ENCODE measurements at regions not wholly inside any gene's neighbourhood (a gene's known extent, or its start where the extent isn't known, plus 50 kb on each side); places are given as distances from the start of the nearest gene placed in this dataset.
"Not testable (repeated sequence)": the region's sequence is repeated elsewhere in the genome, so short reads cannot be mapped to it uniquely, and the experiment has no call there.

DNA sequence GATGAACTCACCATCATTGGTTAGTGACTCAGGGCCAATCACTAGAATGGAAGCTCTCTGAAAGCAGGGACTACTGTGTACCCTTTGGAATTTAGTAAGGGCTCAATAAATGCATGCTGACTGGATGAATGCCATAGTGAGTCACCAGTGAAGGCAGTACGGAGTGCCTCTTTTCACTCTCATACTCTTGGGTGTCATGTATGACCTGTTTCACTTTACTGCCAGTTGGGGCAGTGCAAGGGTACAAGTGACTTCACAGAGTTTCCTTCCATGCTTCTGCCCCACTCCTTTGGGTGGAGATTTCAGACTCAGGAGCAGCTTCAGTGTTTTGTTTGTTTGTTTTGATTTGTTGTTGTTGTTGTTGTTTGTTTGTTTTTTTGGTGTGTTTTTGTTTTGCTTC, 57.7 kb downstream of the SOX3 start:
- no peak for TF ChIP-seq ZNF274 (IDR thresholded peaks at IDR 0.05; ENCODE audit: low read depth, low read length)
- no peak overlapping the region for H3K4me3 ChIP-seq (ENCODE audit: low read length)

GRCh38 chrX:140440876-140441275, 64.0 kb downstream of the SOX3 start:
- TF ChIP-seq ZNF274 (IDR thresholded peaks at IDR 0.05; ENCODE audit: low read depth, low read length): no peak
- no peak overlapping the region for H3K4me3 ChIP-seq (ENCODE audit: low read length)

DNA sequence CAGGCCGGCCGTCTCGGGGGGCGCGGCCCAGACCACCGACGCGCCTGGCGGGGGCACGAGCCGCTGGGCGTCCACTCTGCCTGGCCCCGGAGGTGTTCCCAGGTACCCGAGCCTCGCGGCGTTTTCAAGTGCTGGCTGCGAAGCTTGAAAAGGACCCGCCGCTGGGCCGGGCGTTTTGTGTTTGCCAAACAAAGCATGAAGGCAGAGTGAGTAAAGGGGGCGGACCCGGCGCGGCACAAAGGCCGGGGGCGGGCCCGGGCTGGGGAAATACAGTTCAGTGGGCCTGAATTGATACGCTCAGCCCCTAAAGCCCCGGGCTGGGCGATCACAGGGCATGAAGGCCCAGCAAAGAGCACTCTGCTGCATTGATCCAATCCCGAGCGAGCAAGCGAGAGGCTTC, 65.4 kb downstream of the SOX3 start:
- H3K4me3 ChIP-seq (ENCODE audit: low read length): no peak overlapping the region
- TF ChIP-seq ZNF274 (IDR thresholded peaks at IDR 0.05; ENCODE audit: low read depth, low read length): no peak

DNA sequence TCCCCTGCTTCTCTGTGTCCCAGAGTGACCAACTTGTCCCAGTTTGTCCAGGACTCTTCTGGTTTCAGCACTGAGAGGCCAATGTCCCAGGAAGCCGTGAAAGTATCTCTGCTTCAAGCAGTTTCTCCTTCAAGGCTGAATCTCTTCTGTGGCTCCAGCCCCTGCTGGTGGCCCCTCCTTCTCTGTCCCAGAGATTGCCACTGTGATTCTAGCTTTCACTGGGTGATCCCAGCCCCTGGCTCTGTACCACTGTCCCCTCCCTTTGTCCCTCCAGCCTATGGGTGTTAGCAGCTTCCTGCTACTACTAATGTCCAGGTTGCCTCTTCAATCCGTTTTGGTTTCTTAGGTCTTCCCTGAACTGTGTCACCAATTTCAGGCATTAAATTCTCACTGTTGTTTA, 70.5 kb downstream of the SOX3 start:
- no peak overlapping the region for H3K4me3 ChIP-seq (ENCODE audit: low read length)
- no peak for TF ChIP-seq ZNF274 (IDR thresholded peaks at IDR 0.05; ENCODE audit: low read depth, low read length)

DNA sequence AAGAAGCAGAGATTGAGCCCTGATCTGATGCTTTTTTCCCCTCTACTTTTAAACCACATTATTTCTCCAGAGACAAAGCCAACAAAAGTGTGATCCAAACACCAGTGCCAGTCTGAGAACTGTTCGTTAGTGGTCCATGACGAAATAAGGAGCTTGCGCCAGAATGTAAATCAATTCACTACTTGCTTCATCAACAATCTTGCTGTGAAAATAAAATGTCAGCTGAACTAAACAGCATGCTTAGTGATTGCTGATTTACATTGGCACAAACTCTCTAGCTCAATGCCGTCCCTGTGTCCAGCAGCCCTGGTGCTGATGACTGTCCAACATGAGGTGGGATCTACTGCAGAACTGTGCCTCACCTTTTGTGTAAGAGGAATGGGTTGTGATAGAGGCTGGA, 71.3 kb downstream of the SOX3 start:
- no peak for TF ChIP-seq ZNF274 (IDR thresholded peaks at IDR 0.05; ENCODE audit: low read depth, low read length)
- no peak overlapping the region for H3K4me3 ChIP-seq (ENCODE audit: low read length)

DNA sequence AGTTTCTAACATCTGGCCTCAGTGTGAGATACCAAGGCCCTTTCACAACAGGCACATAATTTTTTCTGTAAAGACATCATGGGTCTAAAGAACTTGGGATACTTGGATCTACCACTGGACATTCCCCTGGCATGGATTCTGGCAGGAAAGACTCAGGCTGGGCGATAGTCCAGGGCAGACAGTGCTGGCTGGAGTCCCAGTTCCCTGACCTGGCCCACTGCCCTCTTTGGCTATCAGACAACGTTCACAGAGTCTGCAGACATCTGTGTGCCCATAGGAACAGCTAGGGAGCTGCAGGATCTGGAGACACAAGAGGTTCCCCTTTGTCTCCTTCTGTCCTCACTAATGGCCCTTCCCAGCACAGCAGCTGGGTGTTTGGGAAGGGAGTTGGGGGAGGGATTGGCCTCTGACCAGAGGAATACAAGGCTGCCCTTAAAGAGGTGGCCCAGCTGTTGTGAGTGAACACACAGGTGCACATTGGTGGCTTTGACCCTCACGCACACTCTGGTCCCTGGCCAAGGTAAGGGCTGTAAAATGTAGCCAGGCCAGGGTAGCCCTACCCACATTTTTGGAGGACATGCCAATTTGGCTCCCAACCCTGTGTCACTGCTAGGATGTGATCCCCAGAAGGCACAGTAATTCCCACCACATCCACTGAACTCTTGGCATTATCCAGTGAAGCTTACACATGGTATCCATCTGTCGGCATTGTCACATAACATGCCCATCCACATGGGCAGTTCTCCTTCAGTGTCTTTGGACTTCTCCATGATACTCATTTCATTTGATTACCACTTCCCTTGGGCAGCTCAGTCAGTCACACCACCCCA, 72.3 kb downstream of the SOX3 start:
- no peak overlapping the region for H3K4me3 ChIP-seq (ENCODE audit: low read length)
- TF ChIP-seq ZNF274 (IDR thresholded peaks at IDR 0.05; ENCODE audit: low read depth, low read length): no peak

- no peak for TF ChIP-seq ZNF274 (IDR thresholded peaks at IDR 0.05; ENCODE audit: low read depth, low read length)
- H3K4me3 ChIP-seq (ENCODE audit: low read length): no peak overlapping the region
These were observed 73.3 kb downstream of the SOX3 start for GRCh38 chrX:140431521-140431920.

DNA sequence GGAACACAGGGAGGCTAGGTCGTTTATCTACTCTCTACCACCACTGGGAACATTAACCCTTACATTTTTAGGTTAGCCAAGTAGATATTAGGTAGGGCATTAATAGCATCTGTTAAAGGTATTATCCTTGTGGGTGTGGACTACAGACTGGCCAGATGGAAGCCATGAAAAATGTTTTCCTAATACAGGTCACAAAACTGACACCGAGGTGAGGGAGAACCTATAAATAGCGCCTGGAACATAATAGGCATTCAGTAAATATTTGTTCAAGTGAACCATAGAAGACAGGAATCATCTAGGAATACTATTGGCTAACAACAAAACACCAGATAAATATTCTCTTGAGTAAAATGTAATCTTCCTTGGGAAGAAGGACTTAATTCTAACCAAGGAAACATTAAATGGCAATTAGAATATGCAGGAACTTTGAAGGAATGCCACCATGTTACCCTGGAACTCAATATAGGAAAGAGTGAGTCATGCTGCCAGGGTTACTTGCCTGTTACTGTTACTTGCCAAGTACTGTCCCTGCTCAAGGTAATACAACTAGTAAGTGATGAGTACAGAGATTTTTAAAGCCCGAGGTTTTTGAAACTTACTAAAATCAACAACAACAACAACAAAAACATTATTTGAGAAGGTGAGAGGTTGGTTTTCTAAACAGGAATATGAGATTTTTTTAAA, 79.0 kb downstream of the SOX3 start:
- no peak for TF ChIP-seq ZNF274 (IDR thresholded peaks at IDR 0.05; ENCODE audit: low read depth, low read length)
- H3K4me3 ChIP-seq (ENCODE audit: low read length): no peak overlapping the region

GRCh38 chrX:140422501-140422900, 82.4 kb downstream of the SOX3 start:
- H3K4me3 ChIP-seq (ENCODE audit: low read length): no peak overlapping the region
- TF ChIP-seq ZNF274 (IDR thresholded peaks at IDR 0.05; ENCODE audit: low read depth, low read length): no peak

GRCh38 chrX:140402131-140402530, 102.7 kb downstream of the SOX3 start:
- H3K4me3 ChIP-seq (ENCODE audit: low read length): not testable (repeated sequence)

DNA sequence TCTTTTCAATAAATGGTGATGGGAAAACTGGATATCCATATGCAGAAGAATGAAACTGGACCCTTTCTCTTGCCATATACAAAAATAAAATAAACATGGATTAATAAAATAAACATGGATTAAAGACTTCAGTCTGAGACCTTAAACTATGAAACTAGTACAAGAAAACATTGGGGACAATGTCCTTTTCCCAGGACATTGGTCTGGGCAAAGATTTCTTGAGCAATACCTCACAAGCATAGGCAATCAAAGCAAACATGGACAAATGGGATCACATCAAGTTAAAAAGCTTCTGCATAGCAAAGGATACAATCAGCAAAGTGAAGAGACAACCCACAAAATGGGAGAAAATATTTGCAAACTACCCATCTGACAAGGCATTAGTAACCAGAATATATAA, 108.5 kb downstream of the SOX3 start:
- not testable (repeated sequence) for H3K4me3 ChIP-seq (ENCODE audit: low read length)

DNA sequence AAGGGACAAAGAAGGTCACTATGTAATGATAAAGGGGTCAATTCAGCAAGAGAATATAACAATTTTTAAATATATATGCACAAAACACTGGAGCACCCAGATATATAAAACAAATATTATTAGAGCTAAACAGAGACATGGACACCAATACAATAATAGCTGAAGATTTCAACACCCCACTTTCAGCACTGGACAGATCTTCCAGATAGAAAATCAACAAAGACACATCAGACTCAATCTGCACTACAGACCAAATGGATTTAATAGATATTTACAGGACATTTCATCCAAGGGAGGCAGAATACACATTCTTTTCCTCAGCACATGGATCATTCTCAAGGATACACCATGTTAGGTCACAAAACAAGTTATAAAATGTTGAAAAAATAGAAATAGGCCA, 111.4 kb downstream of the SOX3 start:
- TF ChIP-seq ZNF274 (IDR thresholded peaks at IDR 0.05; ENCODE audit: low read depth, low read length): no peak
- no peak overlapping the region for H3K4me3 ChIP-seq (ENCODE audit: low read length)

DNA sequence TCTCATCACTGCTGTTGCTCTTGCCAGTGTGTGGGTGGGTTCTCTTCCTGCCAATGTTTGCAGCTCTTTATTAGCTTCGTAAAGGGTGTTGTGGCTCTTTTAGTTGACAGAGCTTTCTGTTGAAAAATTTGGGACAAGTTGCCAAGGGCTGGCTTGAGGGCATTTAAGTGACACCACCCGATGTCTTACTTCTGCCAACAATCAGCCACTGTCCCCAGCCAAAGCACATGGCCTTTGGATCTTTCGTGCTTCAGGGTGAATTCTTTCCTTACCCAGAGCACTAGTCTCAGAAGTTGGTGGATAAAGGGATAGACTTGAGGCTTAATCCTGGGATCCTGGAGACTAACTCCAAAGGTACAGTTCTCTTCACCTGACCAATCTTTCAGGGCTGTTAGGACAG, 113.6 kb downstream of the SOX3 start:
- no peak for TF ChIP-seq ZNF274 (IDR thresholded peaks at IDR 0.05; ENCODE audit: low read depth, low read length)
- no peak overlapping the region for H3K4me3 ChIP-seq (ENCODE audit: low read length)

DNA sequence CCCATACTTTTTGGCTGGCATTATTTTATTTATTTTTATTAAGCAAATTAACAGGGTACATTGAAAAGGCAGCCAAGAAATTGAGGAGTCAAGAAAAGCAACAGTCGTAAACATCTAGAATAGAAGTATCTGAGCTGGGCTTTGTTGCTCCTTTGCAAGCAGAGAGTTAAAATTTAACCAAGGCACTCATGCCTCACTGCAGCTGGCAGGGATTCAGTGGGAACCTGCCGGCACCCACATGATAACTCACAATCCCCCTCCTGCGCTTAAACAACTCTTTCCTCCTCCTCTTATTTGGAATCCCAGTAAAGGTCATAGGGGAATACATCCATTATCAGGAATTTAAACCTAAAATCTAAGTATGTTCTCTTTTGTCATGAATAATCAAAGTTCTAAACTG, 115.5 kb downstream of the SOX3 start:
- TF ChIP-seq ZNF274 (IDR thresholded peaks at IDR 0.05; ENCODE audit: low read depth, low read length): no peak
- no peak overlapping the region for H3K4me3 ChIP-seq (ENCODE audit: low read length)

DNA sequence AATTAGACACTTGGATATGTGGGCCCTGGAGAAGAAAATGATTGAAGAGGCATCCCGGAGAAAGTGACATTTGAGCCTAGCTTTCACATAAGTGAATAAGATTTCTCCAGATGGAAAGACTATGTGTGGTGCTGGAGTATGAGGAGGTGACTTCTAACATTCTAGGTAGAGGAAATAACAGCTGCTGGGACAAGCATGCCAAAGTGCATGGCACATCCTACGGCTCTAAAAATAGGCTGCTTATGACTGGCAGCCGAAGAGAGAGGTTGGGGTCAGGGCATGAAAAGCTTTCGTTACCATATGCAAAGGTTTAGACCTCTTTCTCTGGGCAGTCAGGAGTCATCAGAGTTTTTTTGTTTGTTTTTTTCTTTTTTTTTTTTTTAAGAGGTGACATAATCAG, 142.0 kb downstream of the SOX3 start:
- TF ChIP-seq ZNF274 (IDR thresholded peaks at IDR 0.05; ENCODE audit: low read depth, low read length): no peak
- no peak overlapping the region for H3K4me3 ChIP-seq (ENCODE audit: low read length)

- no peak for TF ChIP-seq ZNF274 (IDR thresholded peaks at IDR 0.05; ENCODE audit: low read depth, low read length)
- H3K4me3 ChIP-seq (ENCODE audit: low read length): no peak overlapping the region
These were observed 143.9 kb downstream of the SOX3 start for GRCh38 chrX:140360924-140361323.
